Stomach (tissue), 4 donors: ENCODE measurements at regions not wholly inside any gene's neighbourhood (a gene's known extent, or its start where the extent isn't known, plus 50 kb on each side); places are given as distances from the start of the nearest gene placed in this dataset.
"Not testable (repeated sequence)": the region's sequence is repeated elsewhere in the genome, so short reads cannot be mapped to it uniquely, and the experiment has no call there.

Source experiments
- CTCF ChIP-seq, 7 experiments: fragments of 450-650 bp in 4 of 7; fragments of 200-600 bp in 3 of 7; sonication (generic) in 3 of 7; IDR thresholded peaks; one replicate each; pipeline ENCODE4 v1.5.1; 2016 to 2019; ENCODE audit warnings: antibody characterized with exemption in 7 of 7, control low read depth in 2 of 7, mild to moderate bottlenecking in 1 of 7
- POLR2A ChIP-seq, 4 donors: fragments of 450-650 bp; IDR thresholded peaks; one replicate each; pipeline ENCODE4 v1.6.1; 2016; ENCODE audit warnings: antibody characterized with exemption in 4 of 4, control low read depth in 2 of 4, mild to moderate bottlenecking in 1 of 4, moderate library complexity in 1 of 4
- POLR2AphosphoS5 ChIP-seq, 3 donors: sonication (generic); formaldehyde crosslinking; IDR thresholded peaks; one replicate each; pipeline ENCODE4 v1.6.1; 2016; ENCODE audit warnings: antibody characterized with exemption in 3 of 3

DNA sequence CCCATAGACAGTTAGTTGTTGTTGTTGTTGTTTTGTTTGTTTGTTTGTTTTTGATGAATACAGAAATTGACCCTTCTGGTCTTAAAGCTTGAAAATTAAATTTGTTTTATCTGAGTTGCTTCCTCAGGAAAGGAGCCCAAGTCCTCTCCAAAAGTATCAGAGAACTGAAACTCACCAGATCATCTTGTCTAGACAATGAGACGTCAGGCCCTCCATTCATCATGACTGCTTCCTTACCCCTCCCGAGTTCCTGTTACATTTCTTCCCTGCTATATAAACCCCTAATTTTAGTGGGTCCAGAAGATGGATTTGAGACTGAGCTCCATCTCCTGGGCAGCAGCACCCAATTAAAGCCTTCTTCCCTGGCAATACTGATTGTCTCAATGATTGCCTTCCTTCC lies 2744.8 kb upstream of the TPTE start:
- not testable (repeated sequence) for TF ChIP-seq CTCF, POLR2A, POLR2AphosphoS5 (IDR thresholded peaks at IDR 0.05)
